ENCODE measurements at regions not wholly inside any gene's neighbourhood (a gene's known extent, or its start where the extent isn't known, plus 50 kb on each side); places are given as distances from the start of the nearest gene placed in this dataset.

DNA sequence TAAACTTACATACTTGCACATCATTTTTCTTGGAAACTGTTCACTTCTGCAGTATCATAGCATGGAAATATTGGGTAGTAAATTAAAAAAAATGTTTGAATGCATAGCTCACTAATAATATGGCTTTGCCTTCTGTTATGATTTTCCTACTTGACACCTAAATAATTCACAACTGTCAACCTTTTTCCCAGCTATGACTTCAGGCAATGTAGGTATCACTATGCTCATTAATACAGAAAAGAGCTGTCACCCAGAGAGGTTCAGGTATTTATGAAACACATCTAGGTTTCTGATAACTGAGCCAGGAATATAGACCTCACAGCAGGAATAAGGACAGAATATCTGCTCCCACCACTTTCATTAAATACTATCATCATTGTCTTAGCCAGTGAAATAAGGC is 289.5 kb downstream of the ACTRT1 start:
- TF ChIP-seq TCF7L2 (IDR thresholded peaks at IDR 0.05; ENCODE audit: low read depth, low read length) = no peak
- TF ChIP-seq SIN3A (IDR thresholded peaks at IDR 0.05; ENCODE audit: borderline replicate concordance, insufficient read depth, low read depth, low read length) = no peak
- TF ChIP-seq, protein P1, sequence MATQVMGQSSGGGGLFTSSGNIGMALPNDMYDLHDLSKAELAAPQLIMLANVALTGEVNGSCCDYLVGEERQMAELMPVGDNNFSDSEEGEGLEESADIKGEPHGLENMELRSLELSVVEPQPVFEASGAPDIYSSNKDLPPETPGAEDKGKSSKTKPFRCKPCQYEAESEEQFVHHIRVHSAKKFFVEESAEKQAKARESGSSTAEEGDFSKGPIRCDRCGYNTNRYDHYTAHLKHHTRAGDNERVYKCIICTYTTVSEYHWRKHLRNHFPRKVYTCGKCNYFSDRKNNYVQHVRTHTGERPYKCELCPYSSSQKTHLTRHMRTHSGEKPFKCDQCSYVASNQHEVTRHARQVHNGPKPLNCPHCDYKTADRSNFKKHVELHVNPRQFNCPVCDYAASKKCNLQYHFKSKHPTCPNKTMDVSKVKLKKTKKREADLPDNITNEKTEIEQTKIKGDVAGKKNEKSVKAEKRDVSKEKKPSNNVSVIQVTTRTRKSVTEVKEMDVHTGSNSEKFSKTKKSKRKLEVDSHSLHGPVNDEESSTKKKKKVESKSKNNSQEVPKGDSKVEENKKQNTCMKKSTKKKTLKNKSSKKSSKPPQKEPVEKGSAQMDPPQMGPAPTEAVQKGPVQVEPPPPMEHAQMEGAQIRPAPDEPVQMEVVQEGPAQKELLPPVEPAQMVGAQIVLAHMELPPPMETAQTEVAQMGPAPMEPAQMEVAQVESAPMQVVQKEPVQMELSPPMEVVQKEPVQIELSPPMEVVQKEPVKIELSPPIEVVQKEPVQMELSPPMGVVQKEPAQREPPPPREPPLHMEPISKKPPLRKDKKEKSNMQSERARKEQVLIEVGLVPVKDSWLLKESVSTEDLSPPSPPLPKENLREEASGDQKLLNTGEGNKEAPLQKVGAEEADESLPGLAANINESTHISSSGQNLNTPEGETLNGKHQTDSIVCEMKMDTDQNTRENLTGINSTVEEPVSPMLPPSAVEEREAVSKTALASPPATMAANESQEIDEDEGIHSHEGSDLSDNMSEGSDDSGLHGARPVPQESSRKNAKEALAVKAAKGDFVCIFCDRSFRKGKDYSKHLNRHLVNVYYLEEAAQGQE (IDR thresholded peaks at IDR 0.05; ENCODE audit: insufficient read depth in 1 of 2, low read depth in 2 of 2, low read length in 1 of 2) = no peak
- TF ChIP-seq POLR2AphosphoS5 (IDR thresholded peaks at IDR 0.05; ENCODE audit: low read depth, low read length) = no peak
- no peak for TF ChIP-seq CTCF (IDR thresholded peaks at IDR 0.05)
- Histone ChIP-seq H3K27me3 (ENCODE audit: control insufficient read depth, insufficient read depth, low read length) (no peaks in the 10 kb centered on the region), H3K36me3 (ENCODE audit: control insufficient read depth, insufficient read depth, low read length) (no peaks in the 10 kb centered on the region), H3K4me1 (ENCODE audit: control insufficient read depth, insufficient read depth, low read length) (no peaks in the 10 kb centered on the region), H3K27ac (ENCODE audit: low read length) (no peak overlapping the region), H3K4me3 (ENCODE audit: low read depth in 2 of 2, low read length in 2 of 2) (no peak overlapping the region), H3K9me3 (ENCODE audit: control insufficient read depth, insufficient read depth, low read depth, low read length) (no peaks in the 10 kb centered on the region)
- BruUV-seq (replicated peaks) = no TSS peak
- CTCF ChIA-PET = no interaction called here
- POLR2A ChIA-PET = no interaction called here
- in situ Hi-C loops (cut with HindIII; ENCODE audit: low pct_unique_long_range_greater_than_20kb, low sequenced_read_pairs) (no loop called here), intact Hi-C loops (cut with micrococcal nuclease; ENCODE audit: unreplicated experiment) (no loop called here)
- no peak for ATAC-seq
- DNase-seq (ENCODE audit: low read depth, low spot score) = no peak

DNA sequence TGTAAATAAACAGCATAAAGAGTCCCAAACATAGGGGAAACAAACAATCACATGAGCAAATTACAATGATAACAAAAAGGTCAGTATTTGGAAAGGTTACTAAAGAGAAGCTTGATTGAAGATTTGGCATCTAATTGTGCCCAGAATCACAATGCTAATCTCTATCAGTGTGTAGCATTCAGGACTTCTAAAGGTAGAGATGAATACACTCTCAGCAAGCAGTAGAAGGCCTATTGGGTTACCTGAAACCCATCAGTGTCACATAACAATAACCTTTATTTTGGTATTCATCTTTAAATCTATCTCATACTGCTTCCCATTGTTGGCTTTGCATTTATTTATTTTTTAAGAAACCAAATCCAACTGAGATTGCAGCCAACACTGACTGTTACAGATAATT is 319.5 kb downstream of the ACTRT1 start:
- no TSS peak for BruUV-seq (replicated peaks)
- no peaks in the 10 kb centered on the region for H3K9me3 ChIP-seq (ENCODE audit: control insufficient read depth, insufficient read depth, low read depth, low read length)
- no peak for ATAC-seq

More for the DNA sequence above, 319.5 kb downstream of the ACTRT1 start:
- TF ChIP-seq POLR2AphosphoS5 (IDR thresholded peaks at IDR 0.05; ENCODE audit: low read depth, low read length) = no peak
- no peak for TF ChIP-seq TCF7L2 (IDR thresholded peaks at IDR 0.05; ENCODE audit: low read depth, low read length)
- no peak for TF ChIP-seq SIN3A (IDR thresholded peaks at IDR 0.05; ENCODE audit: borderline replicate concordance, insufficient read depth, low read depth, low read length)
- no peak for TF ChIP-seq CTCF (IDR thresholded peaks at IDR 0.05)
- TF ChIP-seq, protein P1 (IDR thresholded peaks at IDR 0.05; ENCODE audit: insufficient read depth in 1 of 2, low read depth in 2 of 2, low read length in 1 of 2) = no peak
- Histone ChIP-seq H3K4me1 (ENCODE audit: control insufficient read depth, insufficient read depth, low read length) (no peaks in the 10 kb centered on the region), H3K36me3 (ENCODE audit: control insufficient read depth, insufficient read depth, low read length) (no peaks in the 10 kb centered on the region), H3K4me3 (ENCODE audit: low read depth in 2 of 2, low read length in 2 of 2) (no peak overlapping the region), H3K27me3 (ENCODE audit: control insufficient read depth, insufficient read depth, low read length) (no peaks in the 10 kb centered on the region), H3K27ac (ENCODE audit: low read length) (no peak overlapping the region)
- CTCF ChIA-PET = no interaction called here
- intact Hi-C loops (cut with micrococcal nuclease; ENCODE audit: unreplicated experiment) = no loop called here
- POLR2A ChIA-PET = no interaction called here
- in situ Hi-C loops (cut with HindIII; ENCODE audit: low pct_unique_long_range_greater_than_20kb, low sequenced_read_pairs) = no loop called here
- no peak for DNase-seq (ENCODE audit: low read depth, low spot score)
